Mesothelial cell of epicardium (in vitro differentiated cells): ENCODE measurements at regions not wholly inside any gene's neighbourhood (a gene's known extent, or its start where the extent isn't known, plus 50 kb on each side); places are given as distances from the start of the nearest gene placed in this dataset.

Experiments
- DNase-seq, 2 experiments: peaks; one replicate each; pipeline ENCODE4 v3.0.0; 2021; ENCODE audit warnings: low spot score in 2 of 2; ENCODE audit not compliant: unreplicated experiment in 2 of 2
- H3K27ac Mint-ChIP-seq: 2 replicates; pipeline ENCODE4 v1.8.0; 2021; ENCODE audit warnings: mixed read lengths
- H3K27me3 Mint-ChIP-seq: 2 replicates; pipeline ENCODE4 v1.8.0; 2021; ENCODE audit warnings: low read depth, mixed read lengths
- H3K36me3 Mint-ChIP-seq: 2 replicates; pipeline ENCODE4 v1.8.0; 2021; ENCODE audit warnings: mixed read lengths
- H3K4me1 Mint-ChIP-seq: 2 replicates; pipeline ENCODE4 v1.8.0; 2021; ENCODE audit warnings: mixed read lengths
- H3K4me3 Mint-ChIP-seq: 2 replicates; pipeline ENCODE4 v1.8.0; 2021; ENCODE audit warnings: mild to moderate bottlenecking, moderate library complexity, mixed read lengths
- H3K9me3 Mint-ChIP-seq: 2 replicates; pipeline ENCODE4 v1.8.0; 2021; ENCODE audit warnings: mixed read lengths
- TF ChIP-seq, protein P1 (sequence below): fragments of 200-600 bp; sonication (generic); IDR thresholded peaks from one replicate; pipeline ENCODE4 v1.5.0; 2021; ENCODE audit warnings: antibody characterized with exemption; ENCODE audit not compliant: unreplicated experiment

DNA sequence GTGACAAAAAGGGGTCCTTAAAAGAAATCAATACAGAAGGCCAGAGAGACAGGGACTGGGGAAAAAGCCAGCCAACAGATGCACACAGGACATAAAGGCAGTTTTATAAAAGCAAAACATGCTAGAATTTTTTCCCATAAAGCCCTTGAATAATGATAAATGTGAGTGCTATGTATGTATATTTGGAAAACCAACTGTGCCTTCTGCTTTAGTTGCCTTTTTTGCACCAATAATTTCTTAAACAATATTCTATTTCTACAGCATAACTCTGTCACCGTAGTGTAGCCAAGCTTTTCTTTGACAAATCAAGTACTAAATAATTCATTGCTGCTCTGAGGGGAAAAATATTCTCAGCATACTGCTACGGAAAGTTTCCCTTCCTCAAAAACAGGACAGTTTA is 730.6 kb upstream of the NRSN1 start:
- H3K27ac Mint-ChIP-seq: no peak overlapping the region
- H3K27me3 Mint-ChIP-seq: no peaks in the 10 kb centered on the region
- TF ChIP-seq, protein P1, sequence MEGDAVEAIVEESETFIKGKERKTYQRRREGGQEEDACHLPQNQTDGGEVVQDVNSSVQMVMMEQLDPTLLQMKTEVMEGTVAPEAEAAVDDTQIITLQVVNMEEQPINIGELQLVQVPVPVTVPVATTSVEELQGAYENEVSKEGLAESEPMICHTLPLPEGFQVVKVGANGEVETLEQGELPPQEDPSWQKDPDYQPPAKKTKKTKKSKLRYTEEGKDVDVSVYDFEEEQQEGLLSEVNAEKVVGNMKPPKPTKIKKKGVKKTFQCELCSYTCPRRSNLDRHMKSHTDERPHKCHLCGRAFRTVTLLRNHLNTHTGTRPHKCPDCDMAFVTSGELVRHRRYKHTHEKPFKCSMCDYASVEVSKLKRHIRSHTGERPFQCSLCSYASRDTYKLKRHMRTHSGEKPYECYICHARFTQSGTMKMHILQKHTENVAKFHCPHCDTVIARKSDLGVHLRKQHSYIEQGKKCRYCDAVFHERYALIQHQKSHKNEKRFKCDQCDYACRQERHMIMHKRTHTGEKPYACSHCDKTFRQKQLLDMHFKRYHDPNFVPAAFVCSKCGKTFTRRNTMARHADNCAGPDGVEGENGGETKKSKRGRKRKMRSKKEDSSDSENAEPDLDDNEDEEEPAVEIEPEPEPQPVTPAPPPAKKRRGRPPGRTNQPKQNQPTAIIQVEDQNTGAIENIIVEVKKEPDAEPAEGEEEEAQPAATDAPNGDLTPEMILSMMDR: no peak
- H3K36me3 Mint-ChIP-seq: no peaks in the 10 kb centered on the region
- H3K9me3 Mint-ChIP-seq: peaks cover 8% of the 10 kb centered on the region
- H3K4me1 Mint-ChIP-seq: peaks cover 19% of the 10 kb centered on the region
- H3K4me3 Mint-ChIP-seq: no peak overlapping the region
- DNase-seq: no peak

DNA sequence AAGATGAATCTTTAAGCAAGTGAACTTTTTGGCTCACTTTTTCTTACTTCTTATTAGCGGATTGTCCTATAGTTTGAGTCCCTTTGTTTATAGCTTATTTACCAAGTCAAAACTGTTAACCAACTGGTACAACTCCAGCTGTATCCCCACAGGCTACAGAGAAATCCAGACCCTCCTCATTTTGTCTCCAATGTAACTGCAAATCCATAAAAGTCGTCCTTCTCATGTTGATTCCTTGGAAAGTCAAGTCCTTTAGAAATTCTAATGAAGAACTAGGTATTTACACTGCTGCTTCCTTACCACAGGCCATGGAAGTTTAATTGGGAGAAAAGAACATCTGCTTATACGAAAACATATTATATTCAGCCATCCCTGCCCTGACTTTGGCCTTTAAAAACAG is 729.1 kb upstream of the NRSN1 start:
- DNase-seq: no peak
- Mint-ChIP-seq H3K9me3 (peaks cover 4% of the 10 kb centered on the region), H3K27me3 (no peaks in the 10 kb centered on the region), H3K4me3 (no peak overlapping the region), H3K27ac (peak overlapping the region; percentile 51), H3K36me3 (no peaks in the 10 kb centered on the region), H3K4me1 (peaks cover 22% of the 10 kb centered on the region)
- TF ChIP-seq, protein P1: no peak

DNA sequence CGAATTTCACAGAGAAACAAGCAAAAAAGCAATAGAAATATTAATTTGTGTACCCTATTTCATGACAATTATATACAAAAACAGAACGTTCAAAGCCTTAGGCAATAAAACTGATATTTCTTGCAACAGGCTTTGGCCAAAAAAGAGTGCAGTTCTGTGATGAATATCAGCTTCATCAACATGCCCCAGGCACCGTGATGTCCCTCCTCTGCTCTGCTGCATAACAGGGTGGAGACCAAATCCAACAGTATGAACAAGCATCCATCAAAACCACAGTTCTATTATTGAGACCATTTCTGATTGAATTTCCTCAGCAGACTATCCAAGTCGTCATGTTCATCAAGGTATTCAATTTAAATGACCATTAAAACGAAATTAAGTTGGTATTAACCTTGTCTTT is 722.6 kb upstream of the NRSN1 start:
- Mint-ChIP-seq H3K4me1 (peaks cover 63% of the 10 kb centered on the region), H3K9me3 (peaks cover 4% of the 10 kb centered on the region), H3K27ac (peak overlapping the region; percentile 90), H3K27me3 (no peaks in the 10 kb centered on the region), H3K36me3 (no peaks in the 10 kb centered on the region), H3K4me3 (no peak overlapping the region)
- DNase-seq: no peak
- TF ChIP-seq, protein P1: no peak

DNA sequence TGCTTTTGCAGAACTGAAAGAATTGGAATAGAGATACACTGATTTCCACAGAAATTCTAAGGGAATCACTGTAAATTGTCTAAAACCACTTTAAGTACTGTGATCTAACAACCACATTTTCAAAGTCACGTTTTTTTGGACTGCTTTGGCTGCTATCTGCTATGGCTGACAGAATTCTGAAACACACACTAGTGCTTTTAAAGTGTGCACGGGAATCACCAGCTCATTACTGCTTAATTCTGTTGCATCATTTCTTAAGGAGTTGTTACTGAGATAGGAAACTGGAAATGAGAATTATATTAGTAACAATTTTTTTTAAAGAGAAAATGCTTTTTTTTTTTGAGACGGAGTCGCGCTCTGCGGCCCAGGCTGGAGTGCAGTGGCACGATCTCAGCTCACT is 716.5 kb upstream of the NRSN1 start:
- Mint-ChIP-seq H3K9me3 (peaks cover 6% of the 10 kb centered on the region), H3K4me3 (no peak overlapping the region), H3K4me1 (peaks cover 65% of the 10 kb centered on the region), H3K27me3 (no peaks in the 10 kb centered on the region), H3K27ac (peak overlapping the region; percentile 53), H3K36me3 (peaks cover 4% of the 10 kb centered on the region)
- TF ChIP-seq, protein P1: no peak
- no peak for DNase-seq

DNA sequence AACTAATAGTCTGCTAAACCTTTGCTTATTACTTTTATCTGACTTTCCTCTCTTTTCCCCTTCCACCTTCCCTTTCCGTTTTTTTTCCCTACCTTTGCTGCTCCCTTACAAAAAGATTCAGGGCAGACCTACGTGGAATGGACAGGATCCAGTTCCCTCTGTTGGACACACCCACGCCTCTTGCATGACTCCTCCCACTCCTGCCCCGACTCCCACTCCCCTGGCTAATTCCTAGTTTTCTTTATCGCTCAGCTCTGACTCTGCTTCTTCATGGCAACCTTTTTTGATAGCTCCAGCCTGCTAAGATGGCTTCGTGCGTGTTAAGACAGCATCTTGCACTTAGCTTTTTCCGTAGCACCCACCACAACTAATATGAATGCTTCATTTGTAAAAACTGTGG is 715.6 kb upstream of the NRSN1 start:
- DNase-seq: no peak
- TF ChIP-seq, protein P1: no peak
- H3K9me3 Mint-ChIP-seq: peaks cover 6% of the 10 kb centered on the region
- H3K27me3 Mint-ChIP-seq: no peaks in the 10 kb centered on the region
- H3K36me3 Mint-ChIP-seq: peaks cover 4% of the 10 kb centered on the region
- no peak overlapping the region for H3K4me3 Mint-ChIP-seq
- H3K27ac Mint-ChIP-seq: no peak overlapping the region
- peaks cover 59% of the 10 kb centered on the region for H3K4me1 Mint-ChIP-seq

DNA sequence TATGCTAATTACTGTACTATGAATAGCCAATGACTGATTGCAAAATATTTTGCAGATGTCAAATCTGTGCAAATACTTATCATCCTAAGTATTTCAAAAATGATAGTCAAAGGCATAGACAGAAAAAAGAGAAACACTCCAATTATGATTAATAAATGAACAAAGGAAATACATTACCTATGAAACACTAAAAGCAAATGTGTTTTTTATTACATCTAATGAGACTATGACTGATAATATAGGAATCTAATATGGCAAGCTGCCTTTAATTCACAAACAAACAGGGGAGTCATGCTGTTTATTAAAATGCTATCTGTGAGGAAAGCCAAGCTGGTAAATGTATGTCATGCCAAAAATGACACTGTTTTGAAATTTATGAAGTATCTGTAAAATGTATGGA is 713.2 kb upstream of the NRSN1 start:
- Mint-ChIP-seq H3K36me3 (peaks cover 4% of the 10 kb centered on the region), H3K9me3 (peaks cover 12% of the 10 kb centered on the region), H3K4me1 (peaks cover 38% of the 10 kb centered on the region), H3K27me3 (no peaks in the 10 kb centered on the region), H3K27ac (peak overlapping the region; percentile 90), H3K4me3 (no peak overlapping the region)
- TF ChIP-seq, protein P1: no peak
- no peak for DNase-seq
